GM23338 (cell line): ENCODE measurements at regions not wholly inside any gene's neighbourhood (a gene's known extent, or its start where the extent isn't known, plus 50 kb on each side); places are given as distances from the start of the nearest gene placed in this dataset.

Source experiments
- CREB1 ChIP-seq: fragments of 250-450 bp; sonication (Bioruptor Pico); IDR thresholded peaks from 2 replicates; pipeline ENCODE4 v1.5.0; 2020; ENCODE audit warnings: low read depth, mild to moderate bottlenecking, moderate library complexity
- CTCF ChIP-seq, 2 experiments: fragments of 200-600 bp in 1 of 2; sonication (generic) in 1 of 2; conservative IDR thresholded peaks; 2 replicates each; pipeline versions ENCODE4 v1.5.1 to v1.6.1; 2016 to 2017; ENCODE audit warnings: antibody characterized with exemption in 2 of 2, low read depth in 2 of 2, mild to moderate bottlenecking in 2 of 2, moderate library complexity in 1 of 2
- ETS1 ChIP-seq: IDR thresholded peaks from 2 replicates; pipeline ENCODE4 v1.6.1; 2016; ENCODE audit warnings: antibody characterized with exemption
- EZH2 ChIP-seq: fragments of 200-600 bp; sonication (generic); IDR thresholded peaks from one replicate; pipeline ENCODE4 v1.8.0; 2017; ENCODE audit warnings: antibody characterized with exemption, mild to moderate bottlenecking, low read depth; ENCODE audit not compliant: unreplicated experiment
- EZH2phosphoT487 ChIP-seq: fragments of 200-600 bp; sonication (generic); IDR thresholded peaks from one replicate; pipeline ENCODE4 v1.8.1; 2018; ENCODE audit warnings: antibody characterized with exemption; ENCODE audit not compliant: unreplicated experiment
- JUNB ChIP-seq: IDR thresholded peaks from one replicate; pipeline ENCODE4 v1.6.1; 2016; ENCODE audit warnings: antibody characterized with exemption; ENCODE audit not compliant: unreplicated experiment
- NANOG ChIP-seq: IDR thresholded peaks from 2 replicates; pipeline ENCODE4 v1.6.1; 2016; ENCODE audit warnings: antibody characterized with exemption, borderline replicate concordance
- POLR2AphosphoS5 ChIP-seq: IDR thresholded peaks from 2 replicates; pipeline ENCODE4 v1.6.1; 2016; ENCODE audit warnings: antibody characterized with exemption, low read depth
- REST ChIP-seq: IDR thresholded peaks from one replicate; pipeline ENCODE4 v1.6.1; 2018; ENCODE audit warnings: antibody characterized with exemption; ENCODE audit not compliant: unreplicated experiment
- ZNF462 ChIP-seq: fragments of 250-450 bp; sonication (Bioruptor Pico); IDR thresholded peaks from 2 replicates; pipeline ENCODE4 v1.5.0; 2020; ENCODE audit warnings: mild to moderate bottlenecking, moderate library complexity

- peak; percentile 20 to 52; a peak in 2 of 4 replicates for TF ChIP-seq CTCF (conservative IDR thresholded peaks at IDR 0.05; ENCODE audit: low read depth in 2 of 2)
- TF ChIP-seq EZH2: no peak
- TF ChIP-seq POLR2AphosphoS5: no peak
- no peak for TF ChIP-seq EZH2phosphoT487
- no peak for TF ChIP-seq NANOG
- no peak for TF ChIP-seq REST
- no peak for TF ChIP-seq JUNB
- TF ChIP-seq ETS1: no peak
- no peak for TF ChIP-seq CREB1 (CRISPR knock-in tag)
- TF ChIP-seq ZNF462: no peak
Measured at GRCh38 chr5:107067395-107067794, 603.3 kb downstream of the EFNA5 start.
